Endothelial cell of umbilical vein (primary cell): ENCODE measurements at regions not wholly inside any gene's neighbourhood (a gene's known extent, or its start where the extent isn't known, plus 50 kb on each side); places are given as distances from the start of the nearest gene placed in this dataset.
"Not testable (repeated sequence)": the region's sequence is repeated elsewhere in the genome, so short reads cannot be mapped to it uniquely, and the experiment has no call there.

ENCODE experiments used
- POLR2A ChIP-seq: IDR thresholded peaks from 2 replicates; pipeline ENCODE4 v1.6.1; 2012; ENCODE audit warnings: low read depth, mild to moderate bottlenecking, control low read depth, low read length
- POLR2AphosphoS5 ChIP-seq: IDR thresholded peaks from 2 replicates; pipeline ENCODE4 v1.6.1; 2012; ENCODE audit warnings: low read depth, mild to moderate bottlenecking, control low read depth, low read length, moderate library complexity; ENCODE audit not compliant: insufficient read depth
- TF ChIP-seq, protein P1 (sequence below), 2 donors: IDR thresholded peaks; 1 replicate in 1 of 2; 2 replicates in 1 of 2; pipeline ENCODE4 v1.5.1; 2011; ENCODE audit warnings: low read length in 2 of 2, mild to moderate bottlenecking in 2 of 2, moderate library complexity in 2 of 2, control low read depth in 1 of 2, inconsistent platforms in 1 of 2, low read depth in 1 of 2; ENCODE audit not compliant: insufficient read depth in 1 of 2; ENCODE audit errors: extremely low read depth in 1 of 2

DNA sequence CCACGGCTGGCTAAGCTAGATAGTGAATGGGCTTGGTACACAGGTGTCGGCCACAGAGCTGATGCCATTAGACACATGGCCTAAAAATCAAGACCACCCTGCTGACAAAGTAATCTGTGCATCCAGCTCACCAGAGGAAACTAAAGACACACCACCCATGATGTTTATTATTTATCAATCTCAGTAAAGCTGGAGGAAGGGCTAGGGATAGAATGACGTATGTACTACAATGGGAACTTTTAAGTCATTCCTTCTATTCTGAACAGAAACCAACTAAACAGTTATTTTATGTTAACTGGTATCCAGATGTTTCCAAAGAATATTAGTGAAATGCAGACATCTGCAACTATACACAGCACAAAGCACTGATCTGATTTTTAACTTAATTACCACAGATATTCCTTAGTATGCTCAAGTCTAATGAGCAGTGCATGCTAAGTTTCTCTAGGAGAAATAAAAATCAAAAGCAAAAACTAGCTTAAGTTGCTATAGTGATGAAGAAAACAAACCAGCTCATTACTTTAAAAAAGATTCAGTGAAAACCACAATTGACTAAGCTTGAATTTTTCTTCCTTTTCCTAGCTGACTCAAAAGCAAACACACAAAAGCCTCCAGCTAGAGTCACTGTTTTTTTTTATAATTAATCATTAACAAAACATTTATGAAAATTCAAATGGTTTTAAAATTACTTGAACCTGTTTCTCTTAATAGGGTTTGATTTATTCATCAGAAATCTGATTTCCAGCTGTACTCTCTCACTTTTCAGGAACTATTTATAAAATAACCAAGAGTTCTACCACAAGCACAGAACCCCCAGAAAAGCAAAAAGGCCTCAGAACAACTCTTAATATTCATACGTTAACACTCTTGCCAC is 129.0 kb upstream of the PTPN20 start:
- not testable (repeated sequence) for TF ChIP-seq POLR2A, POLR2AphosphoS5
- TF ChIP-seq, protein P1, sequence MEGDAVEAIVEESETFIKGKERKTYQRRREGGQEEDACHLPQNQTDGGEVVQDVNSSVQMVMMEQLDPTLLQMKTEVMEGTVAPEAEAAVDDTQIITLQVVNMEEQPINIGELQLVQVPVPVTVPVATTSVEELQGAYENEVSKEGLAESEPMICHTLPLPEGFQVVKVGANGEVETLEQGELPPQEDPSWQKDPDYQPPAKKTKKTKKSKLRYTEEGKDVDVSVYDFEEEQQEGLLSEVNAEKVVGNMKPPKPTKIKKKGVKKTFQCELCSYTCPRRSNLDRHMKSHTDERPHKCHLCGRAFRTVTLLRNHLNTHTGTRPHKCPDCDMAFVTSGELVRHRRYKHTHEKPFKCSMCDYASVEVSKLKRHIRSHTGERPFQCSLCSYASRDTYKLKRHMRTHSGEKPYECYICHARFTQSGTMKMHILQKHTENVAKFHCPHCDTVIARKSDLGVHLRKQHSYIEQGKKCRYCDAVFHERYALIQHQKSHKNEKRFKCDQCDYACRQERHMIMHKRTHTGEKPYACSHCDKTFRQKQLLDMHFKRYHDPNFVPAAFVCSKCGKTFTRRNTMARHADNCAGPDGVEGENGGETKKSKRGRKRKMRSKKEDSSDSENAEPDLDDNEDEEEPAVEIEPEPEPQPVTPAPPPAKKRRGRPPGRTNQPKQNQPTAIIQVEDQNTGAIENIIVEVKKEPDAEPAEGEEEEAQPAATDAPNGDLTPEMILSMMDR (IDR thresholded peaks at IDR 0.05; ENCODE audit: extremely low read depth in 1 of 2, insufficient read depth in 1 of 2, low read depth in 1 of 2, low read length in 2 of 2): not testable (repeated sequence)
